ENCODE measurements at regions not wholly inside any gene's neighbourhood (a gene's known extent, or its start where the extent isn't known, plus 50 kb on each side); places are given as distances from the start of the nearest gene placed in this dataset.

GRCh38 chr9:26548781-26549290 is 343.8 kb downstream of the CAAP1 start:
- H3K4me3 ChIP-seq (replicated peaks; ENCODE audit: insufficient read depth, low read length) = no peak overlapping the region
- no peak overlapping the region for H3K27ac ChIP-seq (replicated peaks)
- no peak for DNase-seq (ENCODE audit: low read depth in 1 of 2, low spot score in 1 of 2)
- TF ChIP-seq REST (IDR thresholded peaks at IDR 0.05; ENCODE audit: insufficient replicate concordance, low read depth) (no peak), CTCF (IDR thresholded peaks at IDR 0.05; ENCODE audit: insufficient read depth, low read length) (no peak), GABPA (IDR thresholded peaks at IDR 0.05; ENCODE audit: low read depth) (no peak), POLR2AphosphoS5 (IDR thresholded peaks at IDR 0.05; ENCODE audit: low read depth) (no peak), SPI1 (IDR thresholded peaks at IDR 0.05; ENCODE audit: borderline replicate concordance, low read depth) (no peak)
- H3K27me3 ChIP-seq (ENCODE audit: insufficient read depth, poor library complexity, severe bottlenecking) = no peaks in the 10 kb centered on the region

- no peak overlapping the region for H3K4me3 ChIP-seq (replicated peaks; ENCODE audit: insufficient read depth, low read length)
- TF ChIP-seq CTCF (IDR thresholded peaks at IDR 0.05; ENCODE audit: insufficient read depth, low read length) (no peak), POLR2AphosphoS5 (IDR thresholded peaks at IDR 0.05; ENCODE audit: low read depth) (no peak), REST (IDR thresholded peaks at IDR 0.05; ENCODE audit: insufficient replicate concordance, low read depth) (no peak), SPI1 (IDR thresholded peaks at IDR 0.05; ENCODE audit: borderline replicate concordance, low read depth) (no peak), GABPA (IDR thresholded peaks at IDR 0.05; ENCODE audit: low read depth) (no peak)
These were observed 352.6 kb downstream of the CAAP1 start for GRCh38 chr9:26539867-26540493.

GRCh38 chr9:26537211-26537610 is 355.4 kb downstream of the CAAP1 start:
- Histone ChIP-seq H3K27me3 (ENCODE audit: insufficient read depth, poor library complexity, severe bottlenecking) (no peaks in the 10 kb centered on the region), H3K4me3 (replicated peaks; ENCODE audit: insufficient read depth, low read length) (no peak overlapping the region), H3K27ac (replicated peaks) (no peak overlapping the region)
- DNase-seq (ENCODE audit: low read depth in 1 of 2, low spot score in 1 of 2) = no peak
- TF ChIP-seq POLR2AphosphoS5 (IDR thresholded peaks at IDR 0.05; ENCODE audit: low read depth) (no peak), GABPA (IDR thresholded peaks at IDR 0.05; ENCODE audit: low read depth) (no peak), SPI1 (IDR thresholded peaks at IDR 0.05; ENCODE audit: borderline replicate concordance, low read depth) (no peak), REST (IDR thresholded peaks at IDR 0.05; ENCODE audit: insufficient replicate concordance, low read depth) (no peak), CTCF (IDR thresholded peaks at IDR 0.05; ENCODE audit: insufficient read depth, low read length) (no peak)

More at GRCh38 chr9:26539867-26540493, 352.6 kb downstream of the CAAP1 start:
- no peak overlapping the region for H3K27ac ChIP-seq (replicated peaks)
- H3K27me3 ChIP-seq (ENCODE audit: insufficient read depth, poor library complexity, severe bottlenecking) = no peaks in the 10 kb centered on the region
- no peak for DNase-seq (ENCODE audit: low read depth in 1 of 2, low spot score in 1 of 2)
